HUES6 (cell line): ENCODE measurements at regions not wholly inside any gene's neighbourhood (a gene's known extent, or its start where the extent isn't known, plus 50 kb on each side); places are given as distances from the start of the nearest gene placed in this dataset.

Experiments
- H3K27ac ChIP-seq: 2 replicates; pipeline ENCODE4 v1.7.0; 2013; ENCODE audit warnings: low read depth, mild to moderate bottlenecking, low read length, inconsistent platforms
- H3K27me3 ChIP-seq: 2 replicates; pipeline ENCODE4 v1.6.1; 2013; ENCODE audit warnings: low read length; ENCODE audit not compliant: control insufficient read depth, insufficient read depth
- H3K36me3 ChIP-seq: 2 replicates; pipeline ENCODE4 v1.6.1; 2013; ENCODE audit warnings: low read length; ENCODE audit not compliant: control insufficient read depth, insufficient read depth
- H3K4me1 ChIP-seq: 2 replicates; pipeline ENCODE4 v1.6.1; 2013; ENCODE audit warnings: low read length; ENCODE audit not compliant: control insufficient read depth, insufficient read depth
- H3K4me3 ChIP-seq: 2 replicates; pipeline ENCODE4 v1.5.1; 2013; ENCODE audit warnings: low read depth, low read length
- H3K9ac ChIP-seq: one replicate; pipeline ENCODE4 v1.6.1; 2013; ENCODE audit warnings: mild to moderate bottlenecking, low read length
- H3K9me3 ChIP-seq: 2 replicates; pipeline ENCODE4 v1.6.1; 2013; ENCODE audit warnings: low read depth, low read length; ENCODE audit not compliant: control insufficient read depth, insufficient read depth

- Histone ChIP-seq H3K36me3 (no peaks in the 10 kb centered on the region), H3K9me3 (no peaks in the 10 kb centered on the region), H3K9ac (no peak overlapping the region), H3K4me3 (no peak overlapping the region), H3K27ac (no peak overlapping the region), H3K4me1 (peaks cover 18% of the 10 kb centered on the region), H3K27me3 (no peaks in the 10 kb centered on the region)
Observed at GRCh38 chr18:28581521-28582071, 404.7 kb upstream of the CDH2 start.

GRCh38 chr18:28576941-28577340 is 400.0 kb upstream of the CDH2 start:
- Histone ChIP-seq H3K4me3 (no peak overlapping the region), H3K27ac (no peak overlapping the region), H3K9me3 (no peaks in the 10 kb centered on the region), H3K9ac (no peak overlapping the region), H3K4me1 (peaks cover 13% of the 10 kb centered on the region), H3K36me3 (no peaks in the 10 kb centered on the region), H3K27me3 (no peaks in the 10 kb centered on the region)

DNA sequence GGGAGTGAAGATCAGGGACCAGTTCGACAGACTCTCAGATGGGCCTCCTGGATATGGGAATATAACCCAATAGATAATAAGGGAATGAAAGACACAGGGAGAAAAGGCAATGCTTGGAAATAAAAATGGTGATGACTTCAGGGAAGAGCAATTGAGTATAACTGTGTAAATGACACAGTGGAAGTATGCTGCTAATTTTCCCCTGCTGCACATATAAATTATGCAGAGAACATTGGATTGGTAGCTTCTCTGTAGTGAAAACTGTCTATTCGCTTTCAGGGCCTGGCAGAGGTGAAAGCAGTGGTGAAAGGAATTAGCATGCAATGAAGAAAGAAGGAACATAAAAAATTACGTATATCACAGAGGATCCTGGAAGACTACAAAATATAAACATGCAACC is 398.2 kb upstream of the CDH2 start:
- H3K27me3 ChIP-seq = no peaks in the 10 kb centered on the region
- no peaks in the 10 kb centered on the region for H3K9me3 ChIP-seq
- H3K4me1 ChIP-seq = peaks cover 6% of the 10 kb centered on the region
- H3K36me3 ChIP-seq = no peaks in the 10 kb centered on the region
- no peak overlapping the region for H3K9ac ChIP-seq
- no peak overlapping the region for H3K4me3 ChIP-seq
- H3K27ac ChIP-seq = no peak overlapping the region

DNA sequence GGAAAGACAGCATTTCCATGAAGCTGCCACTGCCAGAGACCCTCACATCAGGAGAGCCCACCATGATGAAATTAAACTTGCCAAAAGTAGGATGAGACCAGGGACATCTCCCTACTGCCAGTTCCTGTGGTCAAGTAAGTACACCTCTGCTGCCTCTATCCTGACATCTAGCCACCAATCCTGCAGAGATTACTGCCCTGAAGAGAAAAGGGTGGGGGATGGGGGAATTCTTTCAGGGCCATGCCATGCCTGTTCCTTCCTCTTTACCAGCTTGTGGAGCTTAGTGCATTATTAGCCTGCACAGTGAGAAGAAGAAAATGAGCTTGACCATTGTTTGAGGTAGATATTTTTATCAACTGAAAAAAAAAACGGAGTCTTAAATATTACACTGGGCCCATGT is 397.2 kb upstream of the CDH2 start:
- Histone ChIP-seq H3K4me1 (peaks cover 6% of the 10 kb centered on the region), H3K27me3 (no peaks in the 10 kb centered on the region), H3K4me3 (no peak overlapping the region), H3K36me3 (no peaks in the 10 kb centered on the region), H3K27ac (no peak overlapping the region), H3K9me3 (no peaks in the 10 kb centered on the region), H3K9ac (no peak overlapping the region)

- H3K27me3 ChIP-seq = no peaks in the 10 kb centered on the region
- no peak overlapping the region for H3K27ac ChIP-seq
- H3K4me3 ChIP-seq = no peak overlapping the region
- no peaks in the 10 kb centered on the region for H3K9me3 ChIP-seq
- H3K9ac ChIP-seq = no peak overlapping the region
- no peaks in the 10 kb centered on the region for H3K36me3 ChIP-seq
- peaks cover 6% of the 10 kb centered on the region for H3K4me1 ChIP-seq
Observed at GRCh38 chr18:28571929-28572328, 395.0 kb upstream of the CDH2 start.

DNA sequence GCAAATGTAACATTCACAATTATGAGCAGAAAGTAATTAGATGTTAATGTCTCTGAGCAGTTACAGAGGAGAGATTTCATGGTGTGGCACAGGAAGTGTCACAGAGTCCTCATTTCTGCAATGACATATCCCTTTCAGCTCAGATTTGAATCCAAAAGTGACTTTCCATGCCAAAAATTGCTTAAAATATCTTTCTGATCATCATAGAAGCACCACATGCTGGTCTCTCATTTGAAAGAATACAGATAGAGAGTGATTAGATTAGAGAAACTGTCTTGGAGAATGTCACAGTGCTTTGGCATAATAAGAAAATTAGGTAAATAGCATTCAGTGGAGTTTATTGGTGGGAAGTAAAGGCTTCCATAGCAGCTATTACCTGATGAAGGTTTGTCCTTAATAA is 383.4 kb upstream of the CDH2 start:
- H3K4me3 ChIP-seq = no peak overlapping the region
- no peaks in the 10 kb centered on the region for H3K27me3 ChIP-seq
- H3K36me3 ChIP-seq = no peaks in the 10 kb centered on the region
- no peak overlapping the region for H3K9ac ChIP-seq
- H3K9me3 ChIP-seq = no peaks in the 10 kb centered on the region
- no peak overlapping the region for H3K27ac ChIP-seq
- H3K4me1 ChIP-seq = no peaks in the 10 kb centered on the region

DNA sequence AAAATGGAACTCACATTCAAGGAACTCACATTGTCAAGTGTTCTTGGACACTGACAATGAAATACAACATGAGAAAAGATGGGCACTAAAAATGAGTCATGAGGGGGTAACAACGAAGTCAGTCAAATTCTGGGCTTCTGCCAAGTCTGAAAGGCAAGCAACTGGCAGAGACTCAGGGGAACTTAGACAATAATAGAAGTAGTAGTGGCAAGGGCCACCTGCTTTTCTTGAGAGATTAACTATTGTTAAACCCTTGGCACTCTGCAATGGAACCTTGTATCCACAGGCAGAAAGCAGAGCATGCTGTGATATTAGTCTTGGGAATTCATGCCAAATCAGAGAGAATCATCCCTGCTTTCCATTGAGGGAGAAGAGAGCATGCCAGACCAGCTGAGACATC is 382.6 kb upstream of the CDH2 start:
- H3K27ac ChIP-seq = no peak overlapping the region
- H3K9me3 ChIP-seq = no peaks in the 10 kb centered on the region
- H3K9ac ChIP-seq = no peak overlapping the region
- H3K27me3 ChIP-seq = no peaks in the 10 kb centered on the region
- H3K4me3 ChIP-seq = no peak overlapping the region
- no peaks in the 10 kb centered on the region for H3K4me1 ChIP-seq
- H3K36me3 ChIP-seq = no peaks in the 10 kb centered on the region

DNA sequence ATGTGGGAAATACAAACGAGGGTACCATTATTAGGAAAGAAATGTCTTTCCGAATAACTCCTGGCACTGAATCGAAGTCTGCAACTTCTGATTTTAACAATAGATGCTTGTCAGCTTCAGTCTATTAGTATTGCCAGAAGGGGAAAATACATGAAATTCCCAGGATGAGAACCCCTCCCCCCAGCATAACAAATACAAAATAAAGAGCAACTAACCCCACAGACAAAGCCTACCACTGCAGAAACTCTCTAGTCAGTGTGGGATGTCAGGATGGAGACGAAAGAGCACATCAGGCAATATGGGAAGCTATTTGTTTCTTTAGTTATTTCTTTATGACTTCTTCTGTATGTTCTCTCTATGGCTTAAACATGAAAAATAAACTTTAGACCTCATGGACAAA is 365.0 kb upstream of the CDH2 start:
- Histone ChIP-seq H3K27ac (peak overlapping the region; percentile 13; the same call in 1 of the 2 replicates), H3K9ac (no peak overlapping the region), H3K36me3 (no peaks in the 10 kb centered on the region), H3K4me1 (peaks cover 7% of the 10 kb centered on the region; the same call in 1 of the 2 replicates), H3K27me3 (no peaks in the 10 kb centered on the region), H3K9me3 (no peaks in the 10 kb centered on the region), H3K4me3 (no peak overlapping the region)

DNA sequence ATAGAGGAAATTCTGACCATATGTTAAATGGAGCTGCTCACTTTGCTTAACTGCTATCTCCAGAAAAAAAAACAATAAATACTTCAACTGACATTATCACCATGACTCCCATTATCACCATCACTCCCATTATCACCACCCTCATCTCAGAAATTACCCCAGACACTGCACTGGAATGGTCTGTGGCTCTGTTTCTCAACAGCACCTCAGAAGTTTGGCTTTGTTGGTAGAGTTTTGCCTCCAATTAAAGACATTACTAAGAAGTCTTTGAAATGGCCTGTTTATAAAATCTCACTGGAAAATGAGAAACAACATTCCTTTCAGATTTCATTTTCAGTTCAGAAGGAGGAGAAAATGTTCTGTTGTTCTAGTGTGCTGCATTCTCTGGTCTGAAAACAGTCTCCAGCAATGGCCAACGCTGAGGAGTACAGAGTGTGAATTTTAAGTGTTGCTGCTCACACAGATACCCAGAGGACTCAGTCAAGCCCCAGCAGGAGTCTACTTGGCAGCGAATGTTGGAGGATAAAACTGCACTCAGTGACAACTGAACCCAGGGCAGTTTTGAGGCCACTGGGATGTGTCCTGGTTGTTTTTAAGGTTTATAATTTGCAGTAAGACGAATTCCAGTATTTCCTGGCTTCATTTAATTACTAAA is 364.5 kb upstream of the CDH2 start:
- Histone ChIP-seq H3K4me1 (peaks cover 7% of the 10 kb centered on the region; the same call in 1 of the 2 replicates), H3K4me3 (no peak overlapping the region), H3K27ac (peak overlapping the region; percentile 13; the same call in 1 of the 2 replicates), H3K36me3 (no peaks in the 10 kb centered on the region), H3K9me3 (no peaks in the 10 kb centered on the region), H3K27me3 (no peaks in the 10 kb centered on the region), H3K9ac (no peak overlapping the region)

DNA sequence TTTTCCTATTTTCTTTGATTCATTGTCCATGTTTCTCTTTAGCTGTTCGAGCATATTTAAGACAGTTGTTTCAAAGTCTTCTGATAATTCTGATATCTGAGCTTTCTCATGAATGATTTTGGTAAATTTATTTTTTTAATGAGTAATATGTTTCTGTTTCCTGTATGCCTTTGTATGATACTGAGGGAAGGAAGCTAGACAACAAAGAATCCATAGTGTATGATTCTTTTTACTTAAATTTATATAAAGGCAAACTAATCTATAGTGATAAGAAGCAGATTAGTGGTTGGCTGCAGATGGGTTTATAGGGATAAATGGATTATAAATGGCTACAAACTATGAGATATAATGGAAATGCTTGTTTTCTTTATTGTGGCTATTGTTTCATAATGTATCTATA is 352.7 kb upstream of the CDH2 start:
- Histone ChIP-seq H3K9me3 (no peaks in the 10 kb centered on the region), H3K27ac (no peak overlapping the region), H3K9ac (no peak overlapping the region), H3K4me1 (no peaks in the 10 kb centered on the region), H3K27me3 (no peaks in the 10 kb centered on the region), H3K36me3 (no peaks in the 10 kb centered on the region), H3K4me3 (no peak overlapping the region)

DNA sequence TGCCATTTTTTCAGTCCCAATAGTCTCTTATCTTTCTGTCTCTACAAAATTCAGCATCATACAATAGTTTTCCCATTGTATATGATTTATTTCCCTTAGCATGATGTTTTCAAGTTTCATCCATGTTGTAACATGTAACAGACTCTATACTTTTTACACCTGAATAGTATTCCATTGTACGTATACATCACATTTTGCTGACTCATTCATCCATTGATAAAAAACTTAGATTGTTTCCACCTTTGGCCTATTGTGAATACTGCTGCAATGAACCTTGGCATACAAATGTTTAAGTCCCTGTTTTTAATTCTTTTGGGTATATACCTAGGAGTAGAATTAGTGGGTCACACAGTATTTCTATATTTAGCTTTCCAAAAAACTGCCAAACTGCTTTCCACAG is 349.3 kb upstream of the CDH2 start:
- no peak overlapping the region for H3K4me3 ChIP-seq
- no peak overlapping the region for H3K9ac ChIP-seq
- peaks cover 11% of the 10 kb centered on the region for H3K4me1 ChIP-seq

More for the DNA sequence above, 349.3 kb upstream of the CDH2 start:
- Histone ChIP-seq H3K9me3 (no peaks in the 10 kb centered on the region), H3K27ac (no peak overlapping the region), H3K36me3 (no peaks in the 10 kb centered on the region), H3K27me3 (no peaks in the 10 kb centered on the region)
